HG03103 (cell line): ENCODE measurements at regions not wholly inside any gene's neighbourhood (a gene's known extent, or its start where the extent isn't known, plus 50 kb on each side); places are given as distances from the start of the nearest gene placed in this dataset.
"Not testable (repeated sequence)": the region's sequence is repeated elsewhere in the genome, so short reads cannot be mapped to it uniquely, and the experiment has no call there.

ENCODE experiments used
- ATAC-seq: cut with Tn5 transposase; IDR thresholded peaks from one replicate; pipeline ENCODE4 v1.9.1; 2021; ENCODE audit warnings: low read depth; ENCODE audit not compliant: unreplicated experiment

DNA sequence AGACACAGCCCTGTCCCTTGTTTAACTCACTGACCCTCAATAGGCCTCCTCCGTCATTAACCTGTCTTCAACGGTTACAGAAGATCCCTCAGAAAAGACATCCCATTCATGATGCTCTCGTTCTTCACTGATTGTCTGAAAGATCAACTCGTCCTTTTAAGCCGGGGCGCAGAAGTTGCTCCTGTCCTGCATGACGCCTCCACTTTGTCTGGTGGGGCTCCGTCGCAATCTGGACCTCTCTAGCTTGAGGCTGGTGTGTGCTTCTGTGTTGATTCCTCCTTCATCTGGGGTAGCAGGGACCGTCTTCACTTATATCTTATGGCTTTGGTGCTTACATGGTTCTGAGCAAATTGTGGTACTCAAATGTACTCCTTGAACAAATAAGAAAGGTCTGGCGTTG is 766.0 kb upstream of the PCDH9 start:
- ATAC-seq = no peak

DNA sequence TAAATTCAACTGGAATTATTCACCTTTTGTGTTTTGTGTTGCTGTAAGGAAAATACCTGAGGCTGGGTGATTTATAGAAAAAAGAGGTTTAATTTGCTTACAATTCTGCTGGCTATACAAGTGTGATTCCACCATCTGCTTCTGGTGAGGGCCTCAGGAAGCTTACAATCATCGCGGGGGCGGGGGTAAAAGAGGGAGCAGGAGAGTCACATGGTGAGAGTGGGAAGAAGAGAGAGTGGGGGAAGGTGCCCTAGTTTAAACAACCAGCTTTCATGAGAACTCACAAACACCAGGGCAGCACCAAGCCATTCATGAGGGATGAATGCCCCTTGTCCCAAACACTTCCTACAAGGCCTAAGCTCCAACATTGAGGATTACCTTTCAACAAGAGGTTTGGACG is 760.7 kb upstream of the PCDH9 start:
- no peak for ATAC-seq

DNA sequence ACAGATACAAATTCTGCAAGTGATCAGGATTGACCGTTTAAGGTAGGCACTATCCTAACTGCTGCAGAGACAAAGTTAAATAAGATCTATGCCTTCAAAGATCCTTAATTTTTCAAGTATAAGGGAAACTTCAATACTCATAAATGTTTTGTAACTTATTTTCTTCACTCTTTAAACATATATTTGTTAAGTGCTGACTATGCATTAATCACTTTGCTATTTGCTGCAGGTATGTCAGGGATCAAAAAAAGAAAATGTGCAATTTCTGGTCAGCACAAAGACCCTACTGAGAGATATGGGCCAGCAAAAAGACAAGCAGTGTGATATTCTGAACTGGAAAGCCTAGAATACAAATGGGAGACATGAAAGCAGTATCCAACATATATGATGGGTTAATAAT is 756.1 kb upstream of the PCDH9 start:
- no peak for ATAC-seq

DNA sequence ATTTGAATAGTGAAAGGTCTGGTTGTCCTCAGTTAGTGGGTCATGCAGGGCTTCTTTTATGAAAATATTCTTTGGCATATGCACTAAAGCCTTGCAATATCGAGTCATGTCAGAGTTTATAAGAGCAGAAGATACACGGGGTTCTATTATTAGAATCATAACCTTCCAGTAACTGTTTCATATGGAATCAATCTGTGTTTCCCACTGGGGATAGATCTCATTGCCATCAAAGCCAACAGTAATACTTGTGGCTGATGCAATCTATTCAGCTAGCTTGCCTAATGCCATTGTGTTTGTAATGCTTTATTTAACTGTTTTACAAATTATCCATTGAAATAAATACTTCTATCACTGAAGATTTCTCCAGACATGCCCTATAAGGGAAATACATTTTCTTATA is 746.9 kb upstream of the PCDH9 start:
- ATAC-seq = no peak

DNA sequence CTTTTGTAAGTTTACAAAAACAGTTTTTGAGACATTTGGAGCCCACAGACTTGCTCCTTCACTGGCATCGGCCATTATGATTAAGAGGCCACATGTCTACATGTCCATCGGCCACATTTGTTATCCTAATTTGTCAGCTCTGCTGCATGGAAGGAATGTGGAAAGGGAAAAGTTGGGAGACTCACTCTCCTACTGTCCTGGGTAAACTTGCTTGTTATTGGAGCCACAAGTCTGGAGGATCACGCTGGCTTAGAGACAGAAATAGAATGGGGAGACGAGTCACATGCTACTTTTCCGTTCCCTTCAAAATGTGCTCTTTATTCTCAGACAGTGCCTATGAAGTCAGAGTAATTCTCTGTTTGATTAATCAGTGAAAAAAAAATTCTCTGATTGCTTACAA is 741.2 kb upstream of the PCDH9 start:
- no peak for ATAC-seq

DNA sequence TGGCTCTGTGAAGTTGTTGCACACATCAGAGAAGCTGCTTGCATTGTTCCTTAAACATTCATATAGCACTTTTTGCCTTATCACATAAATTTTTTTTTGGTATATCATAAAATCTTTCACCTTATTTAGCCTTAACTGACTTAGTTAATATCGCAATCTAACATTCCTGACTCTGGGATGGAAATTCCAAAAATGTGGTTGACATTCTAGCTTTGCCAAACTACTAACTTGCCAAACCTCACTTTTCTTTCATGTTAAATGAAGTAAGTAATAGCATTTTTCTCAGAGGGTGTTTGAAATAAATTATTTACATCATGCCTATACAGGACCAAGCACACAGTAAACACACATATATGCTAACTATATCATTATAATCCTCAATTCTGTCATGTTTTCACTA is 736.9 kb upstream of the PCDH9 start:
- no peak for ATAC-seq

DNA sequence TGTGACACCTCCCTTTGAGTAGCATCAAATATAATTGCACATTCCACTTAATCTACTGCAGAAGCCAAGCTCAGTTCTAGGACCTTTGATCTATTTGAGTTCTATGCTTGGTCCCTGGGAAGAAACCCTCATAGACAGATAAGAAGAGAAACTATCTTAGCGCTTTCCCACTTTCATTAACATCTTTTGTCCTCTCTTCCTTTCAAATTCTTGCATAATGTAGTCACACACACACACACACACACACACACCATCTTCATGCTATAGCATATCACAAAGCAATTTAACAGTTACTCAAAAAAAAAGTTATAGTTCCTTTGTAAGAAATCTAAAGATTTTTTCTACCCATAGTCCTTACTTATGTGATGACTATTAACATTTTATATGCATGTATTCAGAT is 735.9 kb upstream of the PCDH9 start:
- no peak for ATAC-seq

DNA sequence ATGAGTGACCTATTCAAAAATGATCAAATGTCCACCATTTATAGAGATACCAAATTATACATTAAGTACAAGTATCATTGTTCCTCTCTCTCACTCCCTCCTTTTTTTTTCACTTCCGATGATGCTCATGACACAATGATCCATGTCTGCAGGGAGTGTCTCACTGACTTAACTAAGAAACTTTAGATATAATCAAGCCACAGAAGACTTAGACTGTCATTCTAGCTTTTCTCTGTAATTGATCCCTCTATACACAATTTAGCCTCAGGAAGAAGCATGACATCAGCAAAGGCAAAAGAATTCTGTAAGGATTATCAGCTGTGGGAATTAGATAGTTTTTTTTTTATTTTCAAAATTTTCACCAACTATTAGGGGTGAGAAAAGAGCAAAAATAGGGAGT is 734.9 kb upstream of the PCDH9 start:
- ATAC-seq = no peak

DNA sequence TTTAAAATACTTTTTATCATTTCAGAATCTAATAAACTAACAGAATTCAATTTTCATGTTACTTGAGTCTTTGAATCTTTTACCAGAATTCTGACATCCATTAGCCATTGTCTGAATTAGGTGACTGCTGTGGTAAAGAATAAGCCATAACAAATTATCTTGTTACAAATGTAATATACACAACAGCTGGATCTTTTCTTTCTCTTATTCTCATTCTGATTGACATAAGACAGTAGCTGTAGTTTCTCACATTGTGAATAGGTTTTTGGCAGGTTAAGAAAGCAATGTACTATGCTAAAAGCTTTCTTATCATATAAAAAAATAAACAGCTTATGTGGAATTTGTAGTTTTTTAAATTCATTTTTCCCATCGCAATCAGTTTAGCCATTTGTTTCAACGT is 734.0 kb upstream of the PCDH9 start:
- ATAC-seq = no peak

DNA sequence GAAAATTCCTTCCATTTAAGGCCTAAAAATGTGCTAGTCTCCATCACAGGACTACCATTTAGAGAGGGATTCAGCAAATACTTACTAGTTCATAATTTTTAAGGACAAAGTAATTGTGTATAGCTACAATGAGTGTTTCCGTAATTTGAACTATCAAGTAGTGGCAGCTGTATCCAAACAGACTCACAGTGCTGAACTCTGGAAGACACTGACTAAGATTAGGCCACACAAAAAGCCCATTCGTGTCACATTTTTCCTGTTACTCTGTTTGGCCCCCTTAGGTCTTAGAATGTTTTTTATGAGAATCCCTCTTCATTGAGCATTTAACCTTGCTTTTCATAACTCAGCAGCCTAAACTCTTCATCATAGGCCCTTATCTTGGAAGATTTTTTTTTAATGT is 731.2 kb upstream of the PCDH9 start:
- ATAC-seq = no peak

DNA sequence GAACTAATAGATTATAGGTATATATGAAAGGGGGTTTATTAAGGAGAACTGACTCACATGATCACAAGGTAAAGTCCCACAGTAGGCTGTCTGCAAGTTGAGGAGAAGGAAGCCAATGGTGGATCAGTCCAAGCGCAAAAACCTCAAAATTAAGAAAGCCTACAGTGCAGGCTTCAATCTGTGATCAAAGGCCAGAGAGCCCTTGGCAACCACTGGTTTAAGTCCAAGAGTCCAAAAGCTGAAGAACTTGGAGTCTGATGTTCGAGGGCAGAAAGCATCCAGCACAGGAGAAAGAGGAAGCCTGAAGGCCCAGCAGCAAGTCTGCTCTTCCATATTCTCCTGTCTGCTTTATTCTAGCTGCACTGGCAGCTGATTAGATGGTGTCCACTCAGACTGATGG is 721.3 kb upstream of the PCDH9 start:
- no peak for ATAC-seq

DNA sequence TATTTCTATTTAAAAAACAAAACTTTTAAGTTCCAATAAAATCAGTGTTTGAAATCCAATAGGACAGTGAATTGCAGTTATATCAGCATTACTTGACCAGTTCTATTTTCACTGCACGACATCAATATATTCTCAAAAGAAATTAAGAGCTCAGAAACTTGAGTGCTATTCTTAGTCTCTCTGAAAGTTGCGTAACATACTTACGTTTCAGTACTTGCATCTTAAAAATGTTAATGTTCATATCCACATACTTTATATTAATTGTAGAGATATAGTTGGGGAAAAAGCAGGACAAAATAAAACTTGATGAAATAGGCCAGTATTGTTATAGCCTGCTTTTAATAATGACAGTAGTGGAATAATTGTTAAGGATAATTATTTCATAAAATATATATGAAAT is 720.5 kb upstream of the PCDH9 start:
- ATAC-seq = no peak

DNA sequence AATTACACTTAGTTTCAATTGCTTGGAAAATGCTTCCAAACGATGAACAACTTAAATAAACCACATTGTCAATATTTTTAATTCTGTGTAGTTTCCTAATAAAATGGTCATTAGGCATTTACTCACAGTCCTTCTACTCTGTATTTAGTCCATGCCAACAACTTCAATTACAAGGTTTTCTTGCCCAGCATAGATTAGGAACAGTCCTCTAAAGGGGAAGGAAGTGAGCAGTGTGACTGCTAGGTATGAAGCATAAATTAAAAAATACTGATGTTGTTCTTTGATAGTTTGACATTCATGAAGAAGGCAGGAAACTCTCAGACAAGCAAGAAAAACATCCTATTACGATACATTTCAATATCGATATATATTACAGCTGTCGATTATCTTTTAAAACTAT is 716.0 kb upstream of the PCDH9 start:
- no peak for ATAC-seq

DNA sequence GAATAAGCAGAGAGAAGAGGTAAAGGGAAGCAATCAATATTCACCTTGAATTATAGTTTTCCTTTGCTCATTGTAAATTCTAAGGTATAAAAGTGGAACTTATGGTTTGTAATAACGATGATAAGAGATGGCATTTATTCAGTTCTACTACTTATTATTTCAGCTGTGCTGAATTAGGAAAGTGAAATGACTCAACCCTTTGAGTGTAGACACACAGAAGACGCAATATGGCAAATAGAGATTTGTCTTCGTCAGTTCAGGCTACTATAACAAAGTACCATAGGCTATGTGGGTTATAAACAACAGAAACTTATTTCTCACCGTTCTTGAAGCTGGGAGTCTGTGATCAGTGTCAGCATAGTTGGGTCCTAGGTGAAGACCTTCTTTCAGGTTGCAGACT is 713.0 kb upstream of the PCDH9 start:
- ATAC-seq = no peak

DNA sequence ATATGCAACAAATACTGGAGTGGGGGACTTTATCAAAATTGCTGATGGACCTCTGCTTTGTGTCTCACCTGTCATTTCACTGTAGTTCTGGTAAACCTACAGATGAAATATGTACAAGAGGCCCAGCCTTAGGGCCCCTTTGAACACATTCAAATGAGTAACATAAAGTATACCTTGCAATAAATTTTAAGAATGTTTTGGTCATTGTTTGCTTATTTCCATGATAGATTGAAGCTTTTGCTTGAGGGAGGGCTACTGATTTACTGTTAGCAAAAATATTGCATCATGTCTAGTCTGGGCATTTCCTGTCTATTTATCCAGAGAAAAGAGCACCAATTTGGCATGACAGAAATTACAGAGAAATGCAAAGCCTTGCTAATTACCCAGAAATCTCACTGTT is 705.5 kb upstream of the PCDH9 start:
- no peak for ATAC-seq

DNA sequence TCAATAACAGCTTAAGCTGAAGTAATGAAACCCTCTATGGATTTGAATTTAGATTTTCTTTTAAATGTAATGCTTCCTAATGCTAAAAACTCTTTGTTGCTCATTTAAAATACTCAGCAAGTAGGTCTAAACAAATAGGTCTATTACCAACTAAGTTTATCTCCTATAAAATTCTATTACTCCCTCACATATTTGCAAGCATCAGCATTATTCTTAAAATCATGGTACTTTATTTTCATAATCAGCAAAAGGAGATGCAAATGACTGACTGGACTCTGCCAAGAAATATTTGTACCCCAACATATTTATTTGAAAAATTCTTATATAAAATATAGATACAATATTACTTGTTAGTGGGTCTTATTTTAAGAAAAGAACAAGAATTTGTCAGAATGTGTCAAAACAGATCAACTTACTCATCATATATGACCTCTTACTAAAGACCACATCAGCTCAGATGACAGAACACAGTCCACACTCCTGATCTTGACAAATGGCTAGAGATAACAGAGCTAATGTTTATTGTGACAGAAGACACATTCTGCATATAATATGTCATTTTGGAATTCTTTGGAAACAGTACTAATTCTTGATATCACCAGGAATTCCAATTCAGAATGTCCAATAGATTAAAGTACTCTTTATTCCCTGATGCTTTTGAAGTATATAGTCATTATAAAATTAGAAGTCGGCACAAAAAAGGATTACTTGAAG is 704.6 kb upstream of the PCDH9 start:
- no peak for ATAC-seq

DNA sequence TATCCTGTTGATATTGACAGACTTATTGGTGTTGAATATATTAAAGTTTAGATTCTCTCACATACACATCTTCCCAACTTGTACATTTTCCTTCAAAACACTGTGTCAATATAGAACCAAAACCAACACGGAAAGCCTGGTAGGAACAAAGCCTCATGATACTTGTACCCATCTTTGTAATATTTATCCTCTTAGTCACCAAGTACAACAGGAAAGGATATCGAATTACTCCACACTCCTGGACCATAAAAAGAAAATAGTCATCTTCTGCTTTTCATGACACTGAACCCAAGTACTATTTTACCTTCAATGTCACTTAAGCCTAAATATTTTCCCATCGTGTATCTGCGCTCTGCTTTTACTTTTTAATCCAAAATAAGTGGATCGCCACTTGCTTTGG is 702.9 kb upstream of the PCDH9 start:
- no peak for ATAC-seq

DNA sequence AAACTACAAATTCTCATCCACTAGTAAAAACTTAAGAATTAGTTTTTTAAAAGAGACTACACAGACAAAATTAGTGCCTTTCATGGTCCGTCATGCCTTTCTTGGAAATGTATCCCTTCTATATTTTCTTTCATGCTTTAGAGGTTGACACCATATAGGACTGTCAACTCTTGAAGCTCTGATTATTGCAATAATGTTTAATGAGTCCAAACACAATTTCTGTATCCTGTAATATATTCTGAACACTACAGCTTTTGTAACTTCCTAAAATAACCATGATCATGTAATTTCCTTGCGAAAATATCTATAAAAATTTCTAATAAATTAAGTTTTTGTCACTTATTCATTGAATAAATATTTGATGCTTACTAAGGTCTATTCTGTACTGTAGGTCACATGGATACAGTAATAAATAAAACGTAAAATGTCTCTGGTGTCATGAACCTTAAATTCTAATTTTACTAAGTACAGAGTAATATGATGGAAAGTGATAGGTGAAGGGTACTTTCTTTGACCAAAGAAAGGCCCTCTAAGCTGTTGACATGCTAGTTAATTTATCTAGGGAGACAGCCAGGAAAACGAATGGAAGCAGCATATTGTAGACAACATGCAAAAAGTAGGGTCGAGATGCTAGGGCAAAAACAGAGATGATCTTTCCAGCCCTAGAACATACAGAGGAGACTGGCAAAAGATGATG is 687.3 kb upstream of the PCDH9 start:
- no peak for ATAC-seq

DNA sequence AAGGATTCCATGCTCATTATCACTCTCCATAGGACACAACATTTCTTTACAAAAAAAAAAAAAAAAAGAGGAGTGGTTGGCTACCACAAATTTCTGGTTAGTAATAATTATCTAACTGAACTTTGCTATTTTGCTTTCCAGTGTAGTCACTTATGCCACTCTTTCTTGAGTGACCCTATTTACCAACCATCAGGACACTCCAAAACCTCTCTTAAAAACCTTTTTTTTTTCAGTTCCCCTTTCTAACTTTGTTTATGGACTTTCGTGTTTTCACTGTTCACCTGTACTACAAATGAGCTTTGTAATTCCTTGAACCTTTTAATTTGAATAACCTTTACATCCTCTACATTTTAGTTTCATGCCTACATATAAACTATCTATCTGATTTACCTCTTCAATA is 686.5 kb upstream of the PCDH9 start:
- no peak for ATAC-seq

DNA sequence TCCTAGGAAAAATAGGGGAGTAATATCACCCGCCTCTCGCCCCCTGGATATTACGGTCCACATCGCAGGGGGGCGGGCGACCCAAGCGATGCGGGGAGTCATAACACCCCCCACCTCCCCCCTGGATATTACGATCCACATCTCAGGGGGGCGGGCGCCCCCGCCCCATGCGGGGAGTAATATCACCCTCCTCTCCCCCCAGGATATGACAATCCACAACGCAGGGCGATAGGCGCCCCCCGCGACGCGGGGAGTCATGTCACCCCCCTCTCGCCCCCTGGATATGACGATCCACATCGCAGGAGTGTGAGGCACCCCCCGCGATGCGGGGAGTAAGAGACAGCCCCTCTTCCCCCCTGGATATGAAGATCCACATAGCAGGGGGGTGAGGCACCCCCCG is 684.4 kb upstream of the PCDH9 start:
- ATAC-seq = no peak

DNA sequence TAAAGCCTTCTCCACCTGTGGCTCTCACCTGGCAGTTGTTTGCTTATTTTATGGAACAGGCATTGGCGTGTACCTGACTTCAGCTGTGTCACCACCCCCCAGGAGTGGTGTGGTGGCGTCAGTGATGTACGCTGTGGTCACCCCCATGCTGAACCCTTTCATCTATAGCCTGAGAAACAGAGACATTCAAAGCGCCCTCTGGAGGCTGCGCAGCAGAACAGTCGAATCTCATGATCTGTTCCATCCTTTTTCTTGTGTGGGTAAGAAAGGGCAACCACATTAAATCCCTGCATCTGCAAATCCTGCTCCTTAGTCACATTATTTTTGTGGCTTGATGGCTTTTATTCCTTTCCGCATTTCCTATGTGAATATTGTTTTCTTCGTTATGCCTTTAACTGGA is 672.8 kb upstream of the PCDH9 start:
- not testable (repeated sequence) for ATAC-seq

DNA sequence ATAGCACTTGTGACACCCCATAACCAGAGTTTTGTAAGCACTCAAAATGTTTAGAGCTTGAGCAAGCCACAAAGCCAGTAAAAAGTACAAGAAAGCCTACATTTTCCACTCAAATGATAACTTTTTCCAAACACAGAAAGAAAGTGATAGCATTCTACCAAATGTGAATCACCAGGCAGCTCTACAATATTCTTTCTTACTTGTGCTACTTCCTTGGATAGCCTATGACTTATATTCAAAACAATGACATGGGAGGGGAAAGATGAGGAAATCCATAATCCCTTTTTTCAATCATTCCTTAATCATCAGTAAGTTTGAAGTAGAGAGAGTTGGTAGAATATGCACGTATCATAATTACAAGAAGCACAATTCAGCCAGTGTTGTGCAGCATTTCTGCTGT is 650.8 kb upstream of the PCDH9 start:
- ATAC-seq = no peak

DNA sequence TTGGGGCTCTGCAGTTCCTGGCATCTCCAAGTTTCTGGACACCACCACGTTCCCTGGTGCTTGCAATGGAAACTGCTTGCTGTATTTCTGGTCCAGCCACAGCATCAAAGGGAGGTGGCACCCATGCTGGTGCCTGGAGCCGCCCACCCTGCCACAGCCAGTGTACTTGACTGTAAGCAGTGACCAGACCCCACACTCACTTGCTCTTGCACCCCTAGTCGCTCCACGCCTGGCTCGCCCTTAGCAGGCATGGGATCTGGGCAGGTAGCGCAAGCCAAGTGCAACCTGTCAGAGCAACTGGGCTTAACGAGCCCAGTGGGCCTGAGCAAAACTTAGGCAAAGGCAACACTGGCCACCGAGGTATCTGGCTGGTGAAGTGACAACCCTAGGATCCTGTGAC is 648.2 kb upstream of the PCDH9 start:
- no peak for ATAC-seq
